Left cardiac atrium (tissue), 4 donors: ENCODE measurements at regions not wholly inside any gene's neighbourhood (a gene's known extent, or its start where the extent isn't known, plus 50 kb on each side); places are given as distances from the start of the nearest gene placed in this dataset.
A peak's percentile ranks its signal among the peaks of the same experiment; 100 is the strongest.
"Not testable (repeated sequence)": the region's sequence is repeated elsewhere in the genome, so short reads cannot be mapped to it uniquely, and the experiment has no call there.

Experiments
- ATAC-seq, 2 donors: fragments of 200-7000 bp; cut with Tn5 transposase; one replicate each; pipeline ENCODE4 v1.9.1; 2020; ENCODE audit warnings: mild to moderate bottlenecking in 2 of 2, moderate library complexity in 2 of 2
- DNase-seq: peaks from one replicate; pipeline ENCODE4 v3.0.0-alpha.2; 2020
- intact Hi-C, 2 donors: fragments of 100-400 bp; cut with DNase I; formaldehyde crosslinking; loops; one replicate each; pipeline versions ENCODE4 v1.14.1 to v1.15.1; 2022 to 2023
- donor health status: DM: no; HTN: yes; CAD: no.
- donor health status: DM: no; HTN: yes; CAD: no; lungs with severe emphysema.
- donor health status: DM: yes; HTN: yes; CAD: no.
- donor health status: Dilated cardiomyopathy.

DNA sequence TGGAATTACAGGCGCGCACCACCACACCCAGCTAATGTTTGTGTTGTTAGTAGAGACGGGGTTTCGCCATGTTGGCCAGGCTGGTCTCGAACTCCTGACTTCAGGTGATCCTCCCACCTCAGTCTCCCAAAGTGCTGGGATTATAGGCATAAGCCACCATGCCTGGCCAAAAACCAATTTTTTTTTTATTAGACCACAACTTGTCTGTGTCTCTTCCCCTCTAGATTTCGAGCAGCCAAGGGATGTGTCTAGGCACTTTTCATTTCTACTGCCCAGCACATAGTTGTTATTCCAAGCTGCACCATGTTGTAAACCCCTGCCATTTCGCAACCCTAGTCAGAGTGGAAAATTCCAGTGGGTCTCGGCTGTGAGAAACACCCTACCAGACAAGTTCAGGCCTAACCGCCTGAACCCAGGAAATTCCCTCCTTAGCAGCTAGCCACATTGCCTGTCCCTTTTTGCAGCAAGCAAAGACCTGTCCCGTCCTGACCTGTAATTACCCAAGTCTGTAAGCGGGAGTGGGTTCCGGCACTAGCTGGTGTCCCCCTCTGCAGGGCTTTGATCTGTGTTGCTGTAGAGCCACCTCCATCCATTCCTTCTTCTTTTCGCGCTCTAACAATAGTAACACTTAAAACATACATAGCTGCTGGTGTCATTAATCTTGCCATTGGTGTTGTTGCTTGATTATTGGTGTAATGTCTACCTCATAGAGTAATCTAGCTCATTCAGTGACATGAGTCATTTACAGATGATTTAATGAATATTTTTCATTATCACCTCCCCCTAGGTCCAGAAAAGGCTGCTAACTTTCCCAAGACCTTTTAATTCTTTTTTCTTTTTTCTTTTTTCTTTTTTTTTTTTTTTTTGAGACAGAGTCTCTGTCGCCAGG lies 77.3 kb upstream of the ATF7IP2 start:
- ATAC-seq, result no peak
- intact Hi-C loops, result no loop called here
- DNase-seq, result no peak

DNA sequence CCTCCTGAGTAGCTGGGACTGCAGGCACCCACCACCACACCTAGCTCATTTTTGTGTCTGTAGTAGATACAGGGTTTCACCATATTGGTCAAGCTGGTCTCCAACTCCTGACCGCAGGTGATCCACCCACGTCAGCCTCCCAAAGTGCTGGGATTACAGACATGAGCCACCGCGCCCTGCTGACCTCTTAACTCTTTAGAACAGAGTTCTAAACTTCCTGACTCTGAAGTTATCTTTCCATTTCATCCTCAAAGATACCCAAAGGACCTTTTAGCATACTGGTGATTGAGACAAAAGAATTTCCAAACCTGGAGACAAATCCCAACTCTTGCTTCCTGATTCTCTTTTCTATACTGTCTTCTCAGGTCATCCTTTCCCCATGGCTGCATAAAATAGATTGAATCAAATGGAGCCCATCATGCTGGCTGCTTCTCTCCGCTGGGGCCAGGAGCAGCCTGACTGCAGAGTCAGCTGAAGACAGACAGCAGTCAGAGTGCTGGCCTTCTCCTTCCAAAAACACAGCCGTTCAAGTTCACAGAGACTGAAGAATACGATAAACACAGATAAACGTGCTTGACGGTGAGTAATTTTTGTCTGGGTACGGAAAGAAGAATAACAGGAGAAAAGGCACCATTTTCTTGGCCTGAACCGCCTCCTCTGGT lies 76.5 kb upstream of the ATF7IP2 start:
- ATAC-seq (no peak), DNase-seq (no peak)
- intact Hi-C loops, result no loop called here

DNA sequence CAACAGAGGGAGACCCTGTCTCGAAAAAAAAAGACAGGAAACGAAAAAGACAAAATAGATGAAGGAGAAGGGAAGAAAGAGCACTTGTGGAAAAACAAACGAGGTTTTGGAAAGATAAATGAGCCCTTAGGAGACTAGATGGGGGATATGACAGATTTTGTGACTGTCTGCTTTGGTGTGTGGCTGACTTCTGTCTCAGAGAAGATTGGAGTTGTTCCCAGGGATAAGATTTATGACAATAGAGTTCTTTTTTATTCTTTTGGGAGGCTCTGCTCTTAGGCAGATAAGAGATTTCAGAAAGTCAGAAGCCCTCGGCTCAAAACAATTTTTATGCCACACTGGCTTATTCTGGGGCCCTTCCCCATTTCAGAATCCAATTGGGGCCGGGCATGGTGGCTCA lies 73.9 kb upstream of the ATF7IP2 start:
- intact Hi-C loops, result loop anchor here (10.0 kb wide), 1 partner anchor 423 kb away; no protein-coding TSS in a partner anchor
- ATAC-seq, result no peak
- no peak for DNase-seq

DNA sequence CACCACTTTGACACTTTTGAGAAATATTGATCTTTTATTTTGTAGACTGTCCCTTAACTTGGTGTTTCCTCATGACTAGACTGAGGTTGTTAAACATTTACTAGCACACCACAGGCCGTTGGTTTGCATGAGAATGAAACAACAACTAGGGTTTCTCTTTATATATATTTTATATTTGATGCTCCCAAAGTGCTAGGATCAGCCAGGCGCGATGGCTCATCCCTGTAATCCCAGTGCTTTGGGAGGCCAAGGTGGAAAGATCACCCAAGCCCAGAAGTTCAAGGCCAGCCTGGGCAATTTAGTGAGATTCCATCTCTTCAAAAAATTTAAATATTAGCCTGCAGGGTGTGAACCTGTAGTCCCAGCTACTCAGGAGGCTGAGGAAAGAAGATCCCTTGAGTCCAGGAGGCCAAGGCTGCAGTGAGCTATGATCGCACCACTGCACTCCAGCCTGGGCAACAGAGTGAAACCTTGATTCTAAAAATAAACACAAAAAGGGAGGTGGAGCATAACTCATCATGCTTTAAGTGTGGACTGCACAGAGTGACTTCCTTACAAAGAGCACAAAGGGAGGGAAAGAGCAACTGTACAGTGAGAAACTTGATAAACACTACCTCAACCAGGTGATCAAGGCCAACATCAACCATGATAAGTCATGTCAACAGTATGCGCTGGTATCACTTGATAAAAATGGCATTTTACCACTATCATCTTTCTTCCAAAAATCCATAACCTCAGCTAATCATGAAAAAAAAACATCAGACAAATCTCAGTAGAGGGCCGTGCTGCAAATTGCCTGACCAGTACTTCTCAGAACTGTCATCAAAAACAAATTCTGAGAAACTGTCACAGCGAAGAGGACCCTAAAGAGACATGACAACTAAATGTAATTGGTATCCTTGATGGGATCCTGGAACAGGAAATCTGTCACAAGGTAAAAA lies 72.8 kb upstream of the ATF7IP2 start:
- ATAC-seq, result no peak
- DNase-seq, result no peak
- intact Hi-C loops, result loop anchor here (10.0 kb wide), 1 partner anchor 422 kb away; no protein-coding TSS in a partner anchor

DNA sequence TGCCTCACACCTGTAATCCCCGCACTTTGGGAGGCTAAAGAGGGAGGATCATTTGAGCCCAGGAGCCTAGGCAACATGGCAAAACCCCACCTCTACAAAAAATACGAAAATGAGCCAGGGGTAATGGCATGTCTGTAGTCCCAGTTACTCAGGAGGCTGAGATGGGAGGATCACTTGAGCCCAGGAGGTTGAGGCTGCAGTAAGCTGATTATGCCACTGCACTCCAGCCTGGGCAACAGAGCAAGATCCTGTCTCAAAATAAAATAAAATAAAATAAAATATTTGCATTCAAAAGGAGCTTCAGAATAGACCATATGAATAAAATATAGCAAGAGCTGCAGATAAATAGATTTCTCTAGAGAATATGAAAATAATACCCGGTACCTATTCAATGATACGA lies 71.5 kb upstream of the ATF7IP2 start:
- intact Hi-C loops, result loop anchor here (2.0 to 10.0 kb wide), 2 partner anchors 194 to 420 kb away; no protein-coding TSS in a partner anchor
- ATAC-seq (no peak), DNase-seq (no peak)

DNA sequence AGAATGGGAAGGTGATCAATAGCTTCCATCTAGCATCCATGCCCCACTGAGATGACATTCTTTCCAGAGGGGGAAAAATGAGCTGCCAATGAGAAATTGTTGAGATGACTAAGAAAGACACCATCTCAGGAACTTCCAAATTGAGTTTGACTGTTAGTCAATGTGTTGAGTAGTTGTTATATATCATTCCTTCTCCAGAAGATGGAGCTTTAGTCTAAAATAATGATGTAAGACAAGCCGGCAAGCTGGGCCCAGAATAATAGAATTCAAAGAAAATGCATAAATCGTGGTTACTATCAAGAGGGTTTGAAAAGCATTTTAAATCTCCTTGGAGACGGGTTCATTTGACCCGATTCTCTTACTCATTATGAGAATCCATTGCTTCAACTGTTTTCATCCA lies 71.0 kb upstream of the ATF7IP2 start:
- ATAC-seq, result peak; percentile 54 to 68
- intact Hi-C loops, result loop anchor here (2.0 to 10.0 kb wide), 3 partner anchors 192 to 420 kb away; no protein-coding TSS in a partner anchor

DNA sequence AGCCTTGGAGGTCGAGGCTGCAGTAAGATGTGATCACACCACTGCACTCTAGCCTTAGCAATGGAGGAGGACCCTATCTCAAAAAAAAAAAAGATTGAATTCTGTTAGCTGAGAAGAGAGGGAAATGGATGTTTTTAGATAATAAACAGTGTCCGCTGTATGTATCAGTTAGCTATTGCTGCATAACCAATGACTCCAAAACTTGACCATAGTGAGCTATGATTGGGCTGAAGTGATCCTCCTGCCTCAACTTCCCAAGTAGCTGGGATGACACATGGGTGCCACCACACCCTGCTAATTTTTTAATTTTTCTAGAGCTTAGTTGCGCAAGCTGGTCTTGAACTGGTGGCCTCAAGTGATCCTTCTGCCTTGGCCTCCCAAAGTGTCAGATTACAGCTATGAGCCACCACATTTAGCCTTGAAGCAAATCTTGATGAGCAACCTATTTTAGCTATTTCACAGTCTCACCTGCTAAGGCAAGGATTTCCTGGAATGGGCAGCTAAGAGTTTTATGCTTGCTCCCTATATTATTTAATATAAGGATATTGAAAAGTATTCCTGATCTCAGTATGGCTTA lies 68.3 kb upstream of the ATF7IP2 start:
- intact Hi-C loops, result loop anchor here (5.0 to 10.0 kb wide), 2 partner anchors 190 to 417 kb away; no protein-coding TSS in a partner anchor
- no peak for ATAC-seq
- no peak for DNase-seq

More for the DNA sequence above, 71.0 kb upstream of the ATF7IP2 start:
- DNase-seq, result no peak

DNA sequence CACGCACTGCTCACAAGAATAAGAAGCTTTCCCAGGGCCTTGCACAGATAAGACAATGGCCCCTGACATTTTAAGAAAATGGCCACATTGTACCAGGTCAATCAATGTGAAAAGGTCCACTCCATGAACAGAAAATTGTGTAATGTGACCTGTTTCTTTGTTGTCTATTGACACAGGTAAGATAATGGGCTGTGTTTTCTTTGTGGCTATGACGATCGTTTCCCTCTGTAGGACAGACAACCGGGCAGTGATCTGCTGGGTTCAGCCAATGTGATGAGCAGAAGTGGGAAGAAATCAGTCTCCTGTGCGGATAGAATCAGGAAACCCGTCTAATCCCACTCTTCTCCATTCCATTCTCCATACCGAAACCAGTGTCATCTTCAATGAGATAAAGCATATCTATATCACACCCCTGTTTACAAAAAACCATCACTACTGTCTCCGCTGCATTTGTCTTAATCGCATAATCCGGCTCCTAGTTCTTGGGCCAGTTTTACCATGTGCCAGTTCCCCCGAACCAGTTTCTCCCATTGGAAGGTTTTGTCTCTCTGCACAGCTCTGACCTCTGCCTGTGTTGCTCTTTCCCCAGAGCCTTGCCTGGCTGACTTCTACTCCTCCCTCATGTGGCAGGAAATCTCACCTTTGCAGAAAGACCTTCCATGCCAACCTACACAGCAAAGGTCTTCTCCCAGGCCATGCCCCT lies 66.9 kb upstream of the ATF7IP2 start:
- DNase-seq (no peak), ATAC-seq (no peak)
- intact Hi-C loops, result loop anchor here (5.0 to 10.0 kb wide), 2 partner anchors 188 to 416 kb away; no protein-coding TSS in a partner anchor

DNA sequence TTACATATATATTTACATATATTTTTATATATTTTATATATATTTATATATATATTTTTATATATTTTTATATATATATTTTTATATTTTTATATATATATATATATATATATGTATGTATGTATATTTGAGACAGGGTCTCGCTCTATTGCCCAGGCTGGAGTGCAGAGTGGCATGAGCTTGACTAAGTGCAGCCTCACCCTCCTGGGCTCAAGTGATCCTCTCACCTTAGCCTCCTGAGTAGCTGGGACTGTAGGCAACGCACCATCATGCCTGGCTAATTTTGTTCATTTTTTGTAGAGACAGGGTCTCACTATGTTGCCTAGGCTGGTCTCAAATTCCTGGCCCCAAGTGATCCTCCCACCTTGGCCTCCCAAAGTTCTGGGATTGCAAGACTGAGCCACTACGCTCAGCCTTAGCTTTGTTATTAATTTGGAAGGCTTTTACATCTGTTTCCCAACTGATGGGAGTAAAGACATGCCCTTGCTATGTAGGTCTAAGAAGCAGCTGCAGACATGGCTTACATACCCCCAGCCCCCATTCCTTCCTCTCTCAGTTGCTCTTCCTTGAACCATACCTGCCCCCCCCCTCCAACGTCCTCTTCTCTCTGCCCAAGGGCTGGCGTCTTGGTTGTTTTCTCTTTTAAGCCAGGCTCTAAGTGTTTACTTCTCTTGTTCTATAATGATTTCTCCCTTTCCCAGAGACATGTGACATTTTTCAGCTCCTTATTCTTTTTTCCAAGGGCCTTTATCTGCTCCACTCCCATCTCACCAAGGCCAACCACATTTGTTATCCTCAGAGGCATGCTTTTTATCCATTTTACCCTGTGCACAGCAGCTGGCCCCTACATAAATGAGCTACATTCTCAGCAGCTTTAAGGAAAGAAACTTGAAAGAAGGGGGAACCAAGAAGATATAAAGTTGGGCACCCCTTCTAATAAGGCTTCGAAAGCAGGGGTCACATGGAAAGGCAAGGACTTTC lies 64.2 kb upstream of the ATF7IP2 start:
- intact Hi-C loops, result no loop called here
- ATAC-seq, result no peak
- DNase-seq, result no peak

DNA sequence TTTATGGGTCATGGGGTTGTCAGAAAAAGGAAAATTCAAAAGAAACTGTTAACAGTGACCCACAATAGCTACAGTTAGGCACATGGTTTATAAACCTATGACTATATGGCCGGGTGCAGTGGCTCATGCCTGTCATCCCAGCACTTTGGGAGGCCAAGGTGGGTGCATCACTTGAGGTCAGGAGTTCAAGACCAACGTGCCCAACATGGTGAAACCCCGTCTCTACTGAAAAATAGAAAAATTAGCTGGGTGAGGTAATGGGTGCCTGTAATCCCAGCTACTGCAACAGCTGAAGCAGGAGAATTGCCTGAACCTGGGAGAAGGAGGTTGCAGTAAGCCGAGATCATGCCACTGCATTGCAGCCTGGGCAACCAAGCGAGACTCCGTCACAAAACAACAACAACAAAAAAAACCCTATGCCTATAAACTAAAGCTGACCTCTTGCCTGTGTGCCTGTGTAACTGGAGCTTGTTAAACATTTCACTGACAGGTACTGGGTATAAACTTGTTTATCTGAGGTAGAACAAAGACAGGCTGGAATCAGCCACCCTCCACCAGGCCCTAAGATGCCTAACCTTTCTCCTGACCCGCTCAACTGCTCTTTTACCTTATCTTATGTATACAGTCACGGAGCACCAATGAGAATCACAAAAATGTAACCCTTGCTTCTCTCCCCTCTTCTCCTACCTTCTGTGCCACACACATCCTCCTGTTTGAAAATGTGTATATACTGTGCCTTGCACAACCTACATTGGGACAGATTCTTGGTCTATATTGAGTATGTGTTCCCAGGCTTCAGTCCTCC lies 62.9 kb upstream of the ATF7IP2 start:
- ATAC-seq, result no peak

DNA sequence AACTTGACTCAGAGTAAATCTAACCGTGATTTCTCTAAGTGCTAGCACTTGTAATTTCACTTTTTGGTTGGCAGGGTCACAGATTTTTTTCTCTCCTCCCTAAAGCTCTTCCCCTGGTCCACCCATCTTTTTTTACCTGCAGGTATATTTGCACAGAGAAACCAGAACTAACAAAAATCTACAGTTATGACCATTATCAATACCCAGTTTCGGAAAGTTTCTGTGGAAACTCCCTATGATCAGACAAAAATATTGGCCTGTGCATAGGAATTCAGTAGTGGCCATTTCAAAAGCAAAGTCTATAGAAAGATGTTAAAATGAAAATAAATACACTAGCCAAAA lies 62.4 kb upstream of the ATF7IP2 start:
- DNase-seq (no peak), ATAC-seq (no peak)
- intact Hi-C loops, result no loop called here

More for the DNA sequence above, 62.9 kb upstream of the ATF7IP2 start:
- no peak for DNase-seq
- intact Hi-C loops, result no loop called here

DNA sequence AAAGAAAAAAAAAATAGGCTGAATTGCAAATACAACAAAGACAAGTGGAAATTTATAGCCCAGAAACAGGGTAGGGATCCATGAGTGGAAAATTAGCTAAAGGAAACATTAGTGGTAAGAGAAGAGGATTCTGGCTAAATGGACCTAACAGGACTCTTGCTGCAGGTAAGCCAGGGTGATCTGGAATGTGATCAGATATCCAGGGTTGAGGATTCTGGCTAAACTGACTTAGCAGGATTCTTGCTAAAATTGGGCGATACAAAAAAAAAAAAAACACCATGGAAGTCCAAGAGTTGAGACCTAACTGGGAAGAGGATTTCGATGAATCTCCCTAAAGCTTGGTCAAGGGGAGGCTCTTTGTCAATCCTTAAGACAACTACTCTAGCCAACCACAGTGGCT lies 61.7 kb upstream of the ATF7IP2 start:
- DNase-seq (no peak), ATAC-seq (no peak)
- intact Hi-C loops, result no loop called here

DNA sequence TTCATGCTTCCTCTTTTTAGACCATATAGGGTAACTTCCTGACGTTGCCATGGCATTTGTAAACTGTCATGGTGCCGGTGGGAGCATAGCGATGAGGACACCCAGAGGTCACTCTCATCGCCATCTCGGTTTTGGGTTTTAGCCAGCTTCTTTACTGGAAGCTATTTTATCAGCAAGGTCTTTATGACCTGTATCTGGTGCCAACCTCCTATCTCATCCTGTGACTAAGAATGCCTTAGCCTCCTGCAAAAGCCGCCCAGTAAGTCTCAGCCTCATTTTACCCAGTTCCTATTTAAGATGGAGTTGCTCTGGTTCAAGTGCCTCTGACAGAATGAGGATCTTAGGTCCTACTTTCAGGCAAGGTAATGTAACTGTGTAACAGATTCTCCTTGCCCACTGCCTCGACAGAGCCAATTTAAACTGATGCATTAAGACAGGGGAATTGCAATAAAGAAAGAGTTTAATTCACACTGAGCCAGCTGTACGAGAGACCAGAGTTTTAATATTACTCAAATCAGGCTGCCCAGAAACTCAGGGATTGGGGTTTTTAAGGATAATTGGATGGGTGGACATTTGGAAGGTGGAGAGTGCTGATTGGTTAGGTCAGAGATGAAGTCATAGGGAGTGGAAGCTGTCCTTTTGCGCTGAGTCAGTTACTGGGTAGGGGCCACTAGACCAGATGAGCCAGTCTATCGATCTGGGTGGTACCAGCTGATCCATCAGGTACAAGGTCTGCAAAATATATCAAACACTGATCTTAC lies 59.9 kb upstream of the ATF7IP2 start:
- intact Hi-C loops, result no loop called here
- DNase-seq (no peak), ATAC-seq (peak; percentile 66)

DNA sequence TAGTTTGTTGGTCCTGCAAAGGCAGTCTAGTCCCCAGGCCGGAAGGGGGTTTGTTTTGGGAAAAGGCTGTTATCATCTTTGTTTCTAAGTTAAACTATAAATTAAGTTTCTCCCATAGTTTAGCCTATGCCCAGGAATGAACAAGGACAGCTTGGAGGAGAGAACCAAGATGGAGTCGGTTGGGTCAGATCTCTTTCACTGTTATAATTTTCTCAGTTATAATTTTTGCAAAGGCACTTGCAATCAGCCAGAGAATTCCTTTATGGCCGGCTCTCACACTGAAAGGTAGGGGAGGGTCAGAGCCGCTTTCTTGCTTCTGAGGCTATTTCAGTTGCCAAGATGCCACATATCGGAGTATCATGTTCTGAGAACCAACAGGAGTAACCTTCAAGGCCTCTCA lies 59.2 kb upstream of the ATF7IP2 start:
- ATAC-seq (no peak), DNase-seq (no peak)
- intact Hi-C loops, result no loop called here

DNA sequence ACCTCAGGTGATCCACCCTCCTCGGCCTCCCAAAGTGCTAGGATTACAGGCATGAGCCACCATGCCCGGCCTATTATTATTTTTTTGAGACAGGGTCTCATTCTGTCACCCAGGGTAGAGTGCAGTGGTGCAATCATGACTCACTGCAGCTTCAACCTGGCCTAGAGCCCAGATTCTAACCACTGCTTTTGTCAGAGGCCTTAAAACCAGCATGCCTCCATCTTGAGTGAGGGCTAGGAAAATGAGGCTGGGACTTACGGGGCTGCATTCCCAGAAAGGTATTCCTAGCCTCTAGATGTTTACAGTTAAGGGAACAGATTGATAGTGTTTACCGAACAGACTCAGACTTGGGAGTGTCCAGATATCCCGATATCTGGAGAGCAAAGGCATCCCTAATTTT lies 57.6 kb upstream of the ATF7IP2 start:
- DNase-seq, intact Hi-C loops: not testable (repeated sequence)
- peak in 1 of 2 donors; percentile 75 for ATAC-seq

DNA sequence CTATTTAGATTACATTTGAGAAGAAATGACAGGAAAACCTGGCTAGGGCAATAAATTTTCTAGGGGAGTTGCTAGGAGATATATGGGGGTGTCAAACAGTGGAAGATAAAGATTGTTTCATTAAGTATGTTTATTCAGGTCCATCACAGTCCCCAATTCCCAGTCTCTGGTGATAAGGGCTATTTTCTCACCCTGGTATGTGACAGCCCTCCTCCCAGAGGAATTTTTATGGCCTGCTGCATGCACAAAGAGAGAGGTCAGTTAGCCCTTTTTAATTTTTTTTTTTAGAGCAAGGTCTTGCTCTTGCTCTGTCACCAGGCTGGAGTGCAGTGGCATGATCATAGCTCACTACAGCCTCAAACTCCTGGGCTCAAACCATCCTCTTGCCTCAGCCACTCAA lies 53.6 kb upstream of the ATF7IP2 start:
- intact Hi-C loops, result no loop called here
- DNase-seq (no peak), ATAC-seq (peak; percentile 59 to 66)
